Activated CD4-positive, alpha-beta T cell treated with anti-CD3 and anti-CD28 coated beads, Interleukin-2, amount 50 U/mL, for 48 hours (primary cell): ENCODE measurements at regions not wholly inside any gene's neighbourhood (a gene's known extent, or its start where the extent isn't known, plus 50 kb on each side); places are given as distances from the start of the nearest gene placed in this dataset.

ENCODE experiments used
- DNase-seq, 2 experiments: peaks; one replicate each; pipeline ENCODE4 v3.0.0-alpha.2; 2020

GRCh38 chr13:108360139-108360538 lies 90.6 kb downstream of the TNFSF13B start:
- no peak for DNase-seq

GRCh38 chr13:108361769-108362168 lies 92.3 kb downstream of the TNFSF13B start:
- DNase-seq = no peak

GRCh38 chr13:108363666-108364065 lies 94.1 kb downstream of the TNFSF13B start:
- no peak for DNase-seq

GRCh38 chr13:108365255-108365654 lies 95.7 kb downstream of the TNFSF13B start:
- DNase-seq = no peak

GRCh38 chr13:108368250-108368905 lies 98.9 kb downstream of the TNFSF13B start:
- no peak for DNase-seq

GRCh38 chr13:108369412-108369811 lies 99.9 kb downstream of the TNFSF13B start:
- DNase-seq = no peak

GRCh38 chr13:108375034-108375433 lies 105.5 kb downstream of the TNFSF13B start:
- no peak for DNase-seq

- DNase-seq = no peak
Observed at GRCh38 chr13:108375772-108376171, 106.3 kb downstream of the TNFSF13B start.

GRCh38 chr13:108376308-108376707 lies 106.8 kb downstream of the TNFSF13B start:
- no peak for DNase-seq

GRCh38 chr13:108377646-108378206 lies 108.2 kb downstream of the TNFSF13B start:
- no peak for DNase-seq

GRCh38 chr13:108383667-108384066 lies 114.1 kb downstream of the TNFSF13B start:
- no peak for DNase-seq

- no peak for DNase-seq
Observed at GRCh38 chr13:108387156-108387555, 117.6 kb downstream of the TNFSF13B start.

- no peak for DNase-seq
Observed at GRCh38 chr13:108402850-108403249, 133.3 kb downstream of the TNFSF13B start.

- no peak for DNase-seq
Observed at GRCh38 chr13:108407495-108407894, 138.0 kb downstream of the TNFSF13B start.

- DNase-seq = no peak
Observed at GRCh38 chr13:108408672-108409071, 139.2 kb downstream of the TNFSF13B start.

GRCh38 chr13:108409730-108410129 lies 140.2 kb downstream of the TNFSF13B start:
- DNase-seq = no peak

GRCh38 chr13:108419768-108420167 lies 150.2 kb downstream of the TNFSF13B start:
- DNase-seq = no peak

- DNase-seq = no peak
Observed at GRCh38 chr13:108425056-108425455, 155.5 kb downstream of the TNFSF13B start.

GRCh38 chr13:108426893-108427292 lies 157.4 kb downstream of the TNFSF13B start:
- no peak for DNase-seq

GRCh38 chr13:108427355-108427754 lies 157.8 kb downstream of the TNFSF13B start:
- DNase-seq = no peak

- no peak for DNase-seq
Observed at GRCh38 chr13:108428691-108429090, 159.2 kb downstream of the TNFSF13B start.

- DNase-seq = no peak
Observed at GRCh38 chr13:108433976-108434755, 164.6 kb downstream of the TNFSF13B start.

GRCh38 chr13:108435393-108436149 lies 166.1 kb downstream of the TNFSF13B start:
- DNase-seq = no peak
